Small intestine (tissue), 7 donors: ENCODE measurements at regions not wholly inside any gene's neighbourhood (a gene's known extent, or its start where the extent isn't known, plus 50 kb on each side); places are given as distances from the start of the nearest gene placed in this dataset.

Source experiments
- DNase-seq, 2 donors: peaks; one replicate each; pipeline versions ENCODE4 v3.0.0 to v3.0.0-alpha.2; 2013
- FAIRE-seq: peaks from 2 replicates; lab custom pipeline; 2012; peaks lifted over from hg19 to GRCh38; lab: Jason Lieb, UNC
- H3K27ac ChIP-seq, 3 donors: one replicate each; pipeline ENCODE4 v1.5.1; 2013; ENCODE audit warnings: low read length in 2 of 3, mild to moderate bottlenecking in 2 of 3, control low read depth in 1 of 3, inconsistent platforms in 1 of 3, low read depth in 1 of 3, moderate library complexity in 1 of 3
- H3K27me3 ChIP-seq, 3 donors: one replicate each; pipeline ENCODE4 v1.6.1; 2013; ENCODE audit warnings: low read length in 3 of 3, inconsistent platforms in 1 of 3; ENCODE audit not compliant: control insufficient read depth in 3 of 3, insufficient read depth in 3 of 3
- H3K36me3 ChIP-seq, 3 donors: one replicate each; pipeline ENCODE4 v1.6.1; 2013; ENCODE audit warnings: low read length in 3 of 3, inconsistent platforms in 1 of 3, low read depth in 1 of 3, mild to moderate bottlenecking in 1 of 3, moderate library complexity in 1 of 3; ENCODE audit not compliant: control insufficient read depth in 3 of 3, insufficient read depth in 2 of 3
- H3K4me1 ChIP-seq, 3 donors: one replicate each; pipeline ENCODE4 v1.6.1; 2013; ENCODE audit warnings: low read length in 2 of 3, inconsistent platforms in 1 of 3, low read depth in 1 of 3, mild to moderate bottlenecking in 1 of 3, moderate library complexity in 1 of 3; ENCODE audit not compliant: control insufficient read depth in 3 of 3, insufficient read depth in 2 of 3
- H3K4me3 ChIP-seq, 3 donors: one replicate each; pipeline ENCODE4 v1.5.1; 2013; ENCODE audit warnings: low read length in 3 of 3, control low read depth in 1 of 3, inconsistent platforms in 1 of 3, low read depth in 1 of 3, mild to moderate bottlenecking in 1 of 3, moderate library complexity in 1 of 3
- H3K9me3 ChIP-seq, 2 donors: one replicate each; pipeline ENCODE4 v1.6.1; 2013; ENCODE audit warnings: low read depth in 1 of 2, low read length in 1 of 2; ENCODE audit not compliant: control insufficient read depth in 2 of 2, insufficient read depth in 1 of 2
- WGBS, 3 donors: extraction: QIAGEN DNeasy Blood & Tissue Kit; methylation state at CpG; one replicate each; pipeline ENCODE4 v1.1.7; 2013; 5-methylcytosine and 5-hydroxymethylcytosine counted together
- donor health status: healthy with polysubstance abuse.
- donor health status: control.
- donor health status: control.
- donor health status: Bipolar disorder and iron deficiency.
- donor health status: healthy.

- Histone ChIP-seq H3K4me1 (peaks cover 0 to 5% (median 0%) of the 10 kb centered on the region in 3 donors), H3K4me3 (no peak overlapping the region), H3K36me3 (no peaks in the 10 kb centered on the region), H3K27me3 (no peaks in the 10 kb centered on the region), H3K9me3 (no peaks in the 10 kb centered on the region), H3K27ac (no peak overlapping the region)
- FAIRE-seq (no peak), DNase-seq (peak in 1 of 2 donors; percentile 13)
- 32 to 58% (median 50%) methylated on average over 5 of the region's 5 CpGs for WGBS, 3 donors
These were observed 665.2 kb upstream of the NRXN1 start for GRCh38 chr2:51697095-51697494.

- Histone ChIP-seq H3K4me3 (no peak overlapping the region), H3K9me3 (no peaks in the 10 kb centered on the region), H3K27me3 (no peaks in the 10 kb centered on the region), H3K4me1 (peaks cover 0 to 5% (median 0%) of the 10 kb centered on the region in 3 donors), H3K27ac (no peak overlapping the region), H3K36me3 (no peaks in the 10 kb centered on the region)
- FAIRE-seq (no peak), DNase-seq (no peak)
- WGBS, 3 donors: 81 to 87% (median 84%) methylated on average over 1 of the region's 1 CpG
These were observed 663.6 kb upstream of the NRXN1 start for GRCh38 chr2:51695531-51695930.

- no peaks in the 10 kb centered on the region for H3K36me3 ChIP-seq
- no peaks in the 10 kb centered on the region for H3K27me3 ChIP-seq
- H3K9me3 ChIP-seq: no peaks in the 10 kb centered on the region
- no peak overlapping the region for H3K4me3 ChIP-seq
- H3K4me1 ChIP-seq: peaks cover 0 to 5% (median 0%) of the 10 kb centered on the region in 3 donors
- DNase-seq: no peak
- FAIRE-seq: no peak
- 66 to 86% (median 77%) methylated on average over 1 of the region's 1 CpG for whole genome bisulfite sequencing, 3 donors
- H3K27ac ChIP-seq: no peak overlapping the region
These were observed 661.7 kb upstream of the NRXN1 start for GRCh38 chr2:51693640-51694039.

- no peaks in the 10 kb centered on the region for H3K36me3 ChIP-seq
- H3K4me3 ChIP-seq: no peak overlapping the region
- no peak for FAIRE-seq
- DNase-seq: no peak
- 71 to 90% (median 71%) methylated on average over 2 of the region's 2 CpGs for WGBS, 3 donors
- H3K27me3 ChIP-seq: no peaks in the 10 kb centered on the region
- H3K27ac ChIP-seq: no peak overlapping the region
- no peaks in the 10 kb centered on the region for H3K4me1 ChIP-seq
- H3K9me3 ChIP-seq: no peaks in the 10 kb centered on the region
These were observed 649.9 kb upstream of the NRXN1 start for GRCh38 chr2:51681854-51682253.

DNA sequence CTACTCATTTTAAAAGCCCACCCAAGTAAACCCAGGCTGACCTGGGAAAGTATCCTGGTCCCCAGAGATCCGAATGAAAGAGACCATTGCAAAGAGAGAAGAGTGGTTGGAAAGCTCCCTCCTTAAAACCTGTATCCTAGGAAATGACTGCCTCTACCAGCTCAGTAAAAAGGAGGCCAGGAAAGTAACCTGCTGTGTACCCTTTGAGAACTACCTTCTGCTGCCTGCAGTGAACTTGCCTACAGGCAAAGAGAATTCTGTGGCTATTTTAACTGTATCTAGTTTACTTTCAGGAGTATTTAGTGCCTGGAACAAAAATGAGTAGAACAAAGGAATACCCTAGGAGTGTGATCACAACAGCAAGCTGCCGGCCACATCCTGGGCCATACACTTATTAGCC lies 641.7 kb upstream of the NRXN1 start:
- Histone ChIP-seq H3K27me3 (no peaks in the 10 kb centered on the region), H3K4me1 (no peaks in the 10 kb centered on the region), H3K36me3 (no peaks in the 10 kb centered on the region), H3K27ac (no peak overlapping the region), H3K9me3 (no peaks in the 10 kb centered on the region), H3K4me3 (no peak overlapping the region)
- FAIRE-seq (no peak), DNase-seq (no peak)
- 39 to 45% (median 43%) methylated on average over 2 of the region's 2 CpGs for WGBS, 3 donors

DNA sequence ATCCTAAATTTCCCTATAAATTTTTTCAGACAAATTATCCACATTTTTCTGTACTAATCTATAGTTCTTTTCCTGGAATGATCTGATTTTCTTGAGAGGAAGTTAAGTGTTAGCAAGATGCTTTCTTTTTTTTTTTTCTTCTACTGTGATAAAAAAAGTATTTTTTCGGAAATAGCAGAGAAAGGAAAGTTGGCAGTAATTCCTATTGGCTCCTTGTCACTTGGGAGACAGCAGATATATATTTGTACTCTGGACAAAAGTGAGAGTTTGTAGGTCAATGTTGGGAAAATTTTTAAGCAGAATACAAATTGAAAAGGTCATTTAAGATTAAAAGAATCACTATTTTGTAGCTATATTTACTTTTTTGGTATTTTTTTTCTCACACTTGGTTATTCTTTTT lies 635.7 kb upstream of the NRXN1 start:
- FAIRE-seq: no peak
- no peak for DNase-seq
- no peaks in the 10 kb centered on the region for H3K4me1 ChIP-seq
- no peak overlapping the region for H3K27ac ChIP-seq
- no peaks in the 10 kb centered on the region for H3K9me3 ChIP-seq
- H3K27me3 ChIP-seq: no peaks in the 10 kb centered on the region
- WGBS, 3 donors: 38 to 49% (median 41%) methylated on average over 1 of the region's 1 CpG
- H3K4me3 ChIP-seq: no peak overlapping the region
- no peaks in the 10 kb centered on the region for H3K36me3 ChIP-seq

- WGBS, 3 donors: 64 to 65% (median 64%) methylated on average over 5 of the region's 5 CpGs
- no peaks in the 10 kb centered on the region for H3K9me3 ChIP-seq
- H3K27ac ChIP-seq: no peak overlapping the region
- no peaks in the 10 kb centered on the region for H3K27me3 ChIP-seq
- FAIRE-seq (no peak), DNase-seq (no peak)
- H3K36me3 ChIP-seq: no peaks in the 10 kb centered on the region
- H3K4me1 ChIP-seq: no peaks in the 10 kb centered on the region
- no peak overlapping the region for H3K4me3 ChIP-seq
These were observed 630.3 kb upstream of the NRXN1 start for GRCh38 chr2:51662187-51662586.

DNA sequence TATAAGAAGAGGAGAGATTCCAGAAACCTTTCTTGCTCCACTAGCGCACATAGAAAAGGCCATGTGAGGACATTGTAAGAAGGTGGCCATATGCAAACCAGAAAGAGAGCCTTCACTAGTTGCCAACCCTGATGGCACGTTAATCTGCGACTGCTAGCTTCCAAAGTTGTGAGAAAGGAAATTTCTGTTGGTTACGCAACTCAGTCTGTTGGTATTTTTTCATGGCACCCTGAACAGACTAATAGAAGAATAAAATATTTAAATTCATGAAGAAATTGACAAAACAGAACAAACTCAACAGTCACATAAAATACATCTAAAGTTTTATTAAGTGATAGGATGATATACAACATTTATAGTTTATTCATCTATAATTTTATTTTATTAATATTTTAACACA lies 625.9 kb upstream of the NRXN1 start:
- DNase-seq (no peak), FAIRE-seq (no peak)
- H3K4me1 ChIP-seq: no peaks in the 10 kb centered on the region
- 92 to 94% (median 92%) methylated on average over 4 of the region's 4 CpGs for WGBS, 3 donors
- H3K9me3 ChIP-seq: no peaks in the 10 kb centered on the region
- no peaks in the 10 kb centered on the region for H3K27me3 ChIP-seq
- no peaks in the 10 kb centered on the region for H3K36me3 ChIP-seq
- H3K4me3 ChIP-seq: no peak overlapping the region
- H3K27ac ChIP-seq: no peak overlapping the region

GRCh38 chr2:51650769-51651168 lies 618.8 kb upstream of the NRXN1 start:
- Histone ChIP-seq H3K27ac (no peak overlapping the region), H3K4me3 (no peak overlapping the region), H3K4me1 (no peaks in the 10 kb centered on the region), H3K27me3 (no peaks in the 10 kb centered on the region), H3K36me3 (no peaks in the 10 kb centered on the region), H3K9me3 (no peaks in the 10 kb centered on the region)
- FAIRE-seq (no peak), DNase-seq (no peak)
